OCI-LY1 (cell line): ENCODE measurements at regions not wholly inside any gene's neighbourhood (a gene's known extent, or its start where the extent isn't known, plus 50 kb on each side); places are given as distances from the start of the nearest gene placed in this dataset.

Experiments
- EZH2 ChIP-seq: fragments of 200-600 bp; sonication (generic), shearing (Covaris generic); IDR thresholded peaks from 2 replicates; pipeline ENCODE4 v1.8.0; 2017; ENCODE audit warnings: borderline replicate concordance, mixed run types, mild to moderate bottlenecking, antibody characterized with exemption, low read length, moderate library complexity, mixed read lengths
- TF ChIP-seq, protein P1 (sequence below): fragments of 200-600 bp; sonication (generic), shearing (Covaris generic); IDR thresholded peaks from 2 replicates; pipeline ENCODE4 v1.5.1; 2017; ENCODE audit warnings: mild to moderate bottlenecking, antibody characterized with exemption, low read length, moderate library complexity, mixed read lengths

DNA sequence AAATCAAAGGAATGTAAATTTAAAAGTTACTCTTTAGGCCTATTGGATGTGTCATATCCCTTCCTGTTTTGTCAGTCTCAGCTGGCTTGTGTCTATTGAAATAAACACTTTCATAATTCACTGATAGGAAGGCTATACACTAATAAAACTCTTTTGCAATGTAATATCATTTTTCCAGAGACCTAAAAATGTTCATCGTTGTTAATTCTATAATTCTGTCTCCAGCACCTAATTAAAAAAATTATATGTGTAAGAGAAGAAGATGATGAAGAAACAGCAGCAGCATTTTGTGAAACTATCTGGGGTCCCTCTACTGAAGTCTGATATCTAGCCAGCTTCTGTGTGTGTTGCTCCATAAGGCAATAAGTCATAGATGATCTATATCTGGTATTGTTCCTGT lies 602.7 kb downstream of the ETV1 start:
- TF ChIP-seq, protein P1, sequence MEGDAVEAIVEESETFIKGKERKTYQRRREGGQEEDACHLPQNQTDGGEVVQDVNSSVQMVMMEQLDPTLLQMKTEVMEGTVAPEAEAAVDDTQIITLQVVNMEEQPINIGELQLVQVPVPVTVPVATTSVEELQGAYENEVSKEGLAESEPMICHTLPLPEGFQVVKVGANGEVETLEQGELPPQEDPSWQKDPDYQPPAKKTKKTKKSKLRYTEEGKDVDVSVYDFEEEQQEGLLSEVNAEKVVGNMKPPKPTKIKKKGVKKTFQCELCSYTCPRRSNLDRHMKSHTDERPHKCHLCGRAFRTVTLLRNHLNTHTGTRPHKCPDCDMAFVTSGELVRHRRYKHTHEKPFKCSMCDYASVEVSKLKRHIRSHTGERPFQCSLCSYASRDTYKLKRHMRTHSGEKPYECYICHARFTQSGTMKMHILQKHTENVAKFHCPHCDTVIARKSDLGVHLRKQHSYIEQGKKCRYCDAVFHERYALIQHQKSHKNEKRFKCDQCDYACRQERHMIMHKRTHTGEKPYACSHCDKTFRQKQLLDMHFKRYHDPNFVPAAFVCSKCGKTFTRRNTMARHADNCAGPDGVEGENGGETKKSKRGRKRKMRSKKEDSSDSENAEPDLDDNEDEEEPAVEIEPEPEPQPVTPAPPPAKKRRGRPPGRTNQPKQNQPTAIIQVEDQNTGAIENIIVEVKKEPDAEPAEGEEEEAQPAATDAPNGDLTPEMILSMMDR, result no peak
- no peak for TF ChIP-seq EZH2
